Muscle layer of colon (tissue), 2 donors: ENCODE measurements at regions not wholly inside any gene's neighbourhood (a gene's known extent, or its start where the extent isn't known, plus 50 kb on each side); places are given as distances from the start of the nearest gene placed in this dataset.

Source experiments
- H3K27ac ChIP-seq: one replicate; pipeline ENCODE4 v1.7.0; 2013; ENCODE audit warnings: low read depth, mild to moderate bottlenecking, low read length, moderate library complexity
- H3K27me3 ChIP-seq, 2 donors: one replicate each; pipeline ENCODE4 v1.7.0; 2013; ENCODE audit warnings: low read length in 2 of 2, mild to moderate bottlenecking in 2 of 2; ENCODE audit not compliant: insufficient read depth in 2 of 2, control insufficient read depth in 1 of 2
- H3K36me3 ChIP-seq: one replicate; pipeline ENCODE4 v1.7.0; 2013; ENCODE audit warnings: mild to moderate bottlenecking, low read length; ENCODE audit not compliant: insufficient read depth
- H3K4me1 ChIP-seq: one replicate; pipeline ENCODE4 v1.7.0; 2013; ENCODE audit warnings: mild to moderate bottlenecking, low read length; ENCODE audit not compliant: insufficient read depth
- H3K4me3 ChIP-seq, 2 donors: one replicate each; pipeline ENCODE4 v1.7.0; 2013; ENCODE audit warnings: low read length in 2 of 2, low read depth in 1 of 2, mild to moderate bottlenecking in 1 of 2, moderate library complexity in 1 of 2
- H3K9ac ChIP-seq: one replicate; pipeline ENCODE4 v1.7.0; 2013; ENCODE audit warnings: low read length
- H3K9me3 ChIP-seq: one replicate; pipeline ENCODE4 v1.7.0; 2013; ENCODE audit warnings: mild to moderate bottlenecking, low read length
- donor health status: abdominal sarcoma.
- donor health status: Adenocarcinoma of cecum.

GRCh38 chr4:24063731-24064130 is 173.9 kb upstream of the PPARGC1A start:
- H3K27ac ChIP-seq, result no peak overlapping the region
- no peaks in the 10 kb centered on the region for H3K4me1 ChIP-seq
- no peak overlapping the region for H3K4me3 ChIP-seq
- H3K36me3 ChIP-seq, result no peaks in the 10 kb centered on the region
- H3K9me3 ChIP-seq, result no peaks in the 10 kb centered on the region
- H3K9ac ChIP-seq, result no peak overlapping the region
- no peaks in the 10 kb centered on the region for H3K27me3 ChIP-seq

GRCh38 chr4:24060932-24061331 is 171.1 kb upstream of the PPARGC1A start:
- Histone ChIP-seq H3K36me3 (no peaks in the 10 kb centered on the region), H3K27ac (no peak overlapping the region), H3K4me3 (no peak overlapping the region), H3K27me3 (no peaks in the 10 kb centered on the region), H3K4me1 (no peaks in the 10 kb centered on the region), H3K9me3 (no peaks in the 10 kb centered on the region), H3K9ac (no peak overlapping the region)

GRCh38 chr4:24059839-24060238 is 170.0 kb upstream of the PPARGC1A start:
- Histone ChIP-seq H3K27me3 (no peaks in the 10 kb centered on the region), H3K4me1 (no peaks in the 10 kb centered on the region), H3K4me3 (no peak overlapping the region), H3K9me3 (no peaks in the 10 kb centered on the region), H3K36me3 (no peaks in the 10 kb centered on the region), H3K9ac (no peak overlapping the region), H3K27ac (no peak overlapping the region)

- H3K27ac ChIP-seq, result no peak overlapping the region
- no peak overlapping the region for H3K4me3 ChIP-seq
- H3K9me3 ChIP-seq, result no peaks in the 10 kb centered on the region
Observed at GRCh38 chr4:24057915-24058559, 168.2 kb upstream of the PPARGC1A start.

GRCh38 chr4:24056289-24056688 is 166.4 kb upstream of the PPARGC1A start:
- no peaks in the 10 kb centered on the region for H3K27me3 ChIP-seq
- no peak overlapping the region for H3K9ac ChIP-seq
- H3K9me3 ChIP-seq, result no peaks in the 10 kb centered on the region
- no peaks in the 10 kb centered on the region for H3K36me3 ChIP-seq
- H3K4me3 ChIP-seq, result no peak overlapping the region
- no peak overlapping the region for H3K27ac ChIP-seq
- no peaks in the 10 kb centered on the region for H3K4me1 ChIP-seq

More at GRCh38 chr4:24057915-24058559, 168.2 kb upstream of the PPARGC1A start:
- Histone ChIP-seq H3K9ac (no peak overlapping the region), H3K4me1 (no peaks in the 10 kb centered on the region), H3K27me3 (no peaks in the 10 kb centered on the region), H3K36me3 (no peaks in the 10 kb centered on the region)

DNA sequence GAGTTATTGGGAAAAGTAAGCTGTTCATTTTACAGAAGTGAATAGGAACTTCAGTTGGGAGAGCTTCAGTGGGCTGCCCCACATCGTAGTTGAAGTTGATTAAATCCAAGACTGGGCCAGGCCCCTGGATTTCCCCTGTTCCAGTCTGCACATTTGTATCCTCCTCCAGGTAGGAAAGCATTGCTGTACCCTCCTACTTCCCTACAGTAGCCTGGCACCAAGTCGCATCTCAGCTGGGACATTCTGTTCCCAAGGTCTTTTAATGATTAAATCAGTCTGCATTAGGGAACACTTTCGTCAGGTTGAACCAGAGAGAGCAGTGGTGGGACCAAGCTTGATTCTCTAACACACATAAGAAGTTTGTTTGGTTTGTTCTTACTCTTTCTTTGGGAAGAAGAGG is 165.8 kb upstream of the PPARGC1A start:
- Histone ChIP-seq H3K27me3 (no peaks in the 10 kb centered on the region), H3K4me1 (no peaks in the 10 kb centered on the region), H3K4me3 (no peak overlapping the region), H3K36me3 (no peaks in the 10 kb centered on the region), H3K27ac (no peak overlapping the region), H3K9me3 (no peaks in the 10 kb centered on the region), H3K9ac (no peak overlapping the region)

DNA sequence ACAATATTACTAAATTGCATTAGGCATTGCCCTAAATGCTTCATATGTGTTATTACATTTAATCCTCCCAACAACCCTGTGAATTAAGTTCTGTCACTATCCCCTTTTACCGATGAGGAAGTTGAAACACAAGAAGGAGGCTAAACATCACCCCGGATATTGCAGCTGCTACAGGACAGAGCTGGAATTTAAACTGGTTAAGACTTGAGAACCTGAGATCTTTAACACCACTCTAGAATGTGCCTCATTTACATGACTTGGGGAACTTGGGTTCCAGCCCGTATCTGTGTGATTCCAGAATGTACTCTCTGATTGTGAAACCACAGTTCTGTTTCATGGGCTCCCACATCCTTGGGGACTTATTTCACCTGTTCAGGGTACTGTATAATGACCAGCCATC is 165.1 kb upstream of the PPARGC1A start:
- H3K4me1 ChIP-seq, result no peaks in the 10 kb centered on the region
- no peaks in the 10 kb centered on the region for H3K27me3 ChIP-seq
- H3K36me3 ChIP-seq, result no peaks in the 10 kb centered on the region
- H3K9ac ChIP-seq, result no peak overlapping the region
- no peaks in the 10 kb centered on the region for H3K9me3 ChIP-seq
- H3K27ac ChIP-seq, result no peak overlapping the region
- H3K4me3 ChIP-seq, result no peak overlapping the region

DNA sequence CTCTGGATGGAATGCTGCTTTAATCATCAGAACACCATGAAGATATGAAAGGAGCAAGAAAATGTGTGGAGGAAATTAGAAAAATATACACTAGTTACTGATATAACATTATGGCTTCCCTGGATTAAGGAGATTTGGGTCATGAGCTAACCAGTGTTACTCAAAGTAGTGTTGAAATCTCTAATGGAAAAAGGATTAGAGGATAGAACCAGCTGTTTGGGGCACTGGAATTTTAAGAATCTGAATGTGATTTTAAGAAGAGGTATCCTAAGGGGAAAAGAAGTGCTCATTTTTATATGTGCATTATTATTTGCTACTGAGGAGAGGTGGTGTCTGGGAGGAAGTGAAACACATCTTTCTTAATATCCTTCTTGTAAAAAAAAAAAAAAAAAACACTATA is 164.1 kb upstream of the PPARGC1A start:
- H3K27ac ChIP-seq, result no peak overlapping the region
- no peak overlapping the region for H3K4me3 ChIP-seq
- H3K9me3 ChIP-seq, result no peaks in the 10 kb centered on the region
- H3K36me3 ChIP-seq, result no peaks in the 10 kb centered on the region
- no peak overlapping the region for H3K9ac ChIP-seq
- no peaks in the 10 kb centered on the region for H3K27me3 ChIP-seq
- H3K4me1 ChIP-seq, result no peaks in the 10 kb centered on the region

DNA sequence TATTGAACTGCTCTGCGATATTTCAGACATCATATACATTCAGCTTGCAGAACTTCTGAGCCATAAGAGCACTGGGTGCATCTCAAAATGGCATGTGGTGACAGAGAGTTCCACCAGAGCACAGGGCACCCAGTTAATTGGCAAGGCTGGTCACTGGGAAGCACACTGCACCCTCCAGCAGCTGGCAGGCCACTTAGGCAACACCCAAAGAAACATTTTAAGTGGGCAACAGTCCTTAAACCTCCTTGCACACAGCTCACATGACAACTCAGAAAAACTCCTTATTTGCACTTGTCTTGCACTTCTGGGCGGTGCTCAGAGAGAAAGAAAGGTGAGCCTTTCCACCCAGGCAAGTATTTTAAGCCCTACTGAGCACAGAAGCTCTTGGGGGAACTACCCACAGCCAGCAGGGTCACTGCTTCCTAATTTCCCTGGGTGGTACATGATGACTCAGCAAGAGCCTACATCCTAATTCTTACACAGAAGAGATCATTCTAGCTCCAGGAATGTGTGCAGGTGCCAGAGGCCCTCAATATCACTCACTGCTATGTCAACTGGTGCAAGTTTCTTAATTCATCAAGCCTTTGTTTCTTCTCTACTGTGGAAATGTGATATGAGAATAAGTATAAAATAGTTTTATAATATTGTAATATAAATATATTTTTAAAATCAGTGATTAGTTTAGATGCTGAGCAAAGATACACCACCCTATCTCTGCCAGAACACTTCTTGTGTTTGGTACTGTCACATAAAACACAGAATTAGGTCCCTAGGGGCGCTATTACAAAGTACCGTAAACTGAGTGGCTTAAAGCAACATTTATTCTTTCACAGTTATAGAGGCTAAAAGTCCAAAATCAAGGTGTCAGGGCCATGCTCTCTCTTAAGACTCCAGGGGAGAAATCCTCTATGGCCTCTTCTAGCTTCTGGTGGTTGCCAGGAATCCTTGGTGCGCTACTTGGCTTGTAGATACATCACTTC is 155.1 kb upstream of the PPARGC1A start:
- Histone ChIP-seq H3K27me3 (no peaks in the 10 kb centered on the region), H3K36me3 (no peaks in the 10 kb centered on the region), H3K9me3 (no peaks in the 10 kb centered on the region), H3K9ac (no peak overlapping the region), H3K27ac (no peak overlapping the region), H3K4me1 (no peaks in the 10 kb centered on the region), H3K4me3 (no peak overlapping the region)

GRCh38 chr4:24042094-24042493 is 152.2 kb upstream of the PPARGC1A start:
- Histone ChIP-seq H3K36me3 (no peaks in the 10 kb centered on the region), H3K27ac (no peak overlapping the region), H3K9ac (no peak overlapping the region), H3K9me3 (no peaks in the 10 kb centered on the region), H3K4me3 (no peak overlapping the region), H3K27me3 (no peaks in the 10 kb centered on the region), H3K4me1 (no peaks in the 10 kb centered on the region)

- Histone ChIP-seq H3K9ac (no peak overlapping the region), H3K27ac (no peak overlapping the region), H3K27me3 (no peaks in the 10 kb centered on the region), H3K4me1 (no peaks in the 10 kb centered on the region), H3K4me3 (no peak overlapping the region), H3K9me3 (no peaks in the 10 kb centered on the region), H3K36me3 (no peaks in the 10 kb centered on the region)
Observed at GRCh38 chr4:24040811-24041210, 151.0 kb upstream of the PPARGC1A start.
